Liver (tissue), 3 donors: ENCODE measurements at regions not wholly inside any gene's neighbourhood (a gene's known extent, or its start where the extent isn't known, plus 50 kb on each side); places are given as distances from the start of the nearest gene placed in this dataset.

Experiments used
- ATF3 ChIP-seq: IDR thresholded peaks from 2 replicates; pipeline ENCODE4 v1.6.1; 2016; ENCODE audit warnings: antibody characterized with exemption
- CTCF ChIP-seq: fragments of 150-350 bp; IDR thresholded peaks from 2 replicates; pipeline ENCODE4 v1.5.1; 2017; ENCODE audit warnings: improper control_type of control experiment, low read depth, low read length; ENCODE audit not compliant: missing input control
- EGR1 ChIP-seq, 2 donors: IDR thresholded peaks; 2 replicates each; pipeline ENCODE4 v1.6.1; 2016 to 2018; ENCODE audit warnings: antibody characterized with exemption in 2 of 2, low read depth in 2 of 2
- JUND ChIP-seq, 2 donors: IDR thresholded peaks; 2 replicates each; pipeline ENCODE4 v1.6.1; 2016; ENCODE audit warnings: antibody characterized with exemption in 2 of 2
- MAX ChIP-seq: IDR thresholded peaks from 2 replicates; pipeline ENCODE4 v1.6.1; 2016; ENCODE audit warnings: antibody characterized with exemption
- RAD21 ChIP-seq, 2 donors: IDR thresholded peaks; 2 replicates each; pipeline ENCODE4 v1.6.1; 2016; ENCODE audit warnings: antibody characterized with exemption in 2 of 2, mild to moderate bottlenecking in 2 of 2
- REST ChIP-seq: IDR thresholded peaks from 2 replicates; pipeline ENCODE4 v1.6.1; 2016; ENCODE audit warnings: antibody characterized with exemption, mild to moderate bottlenecking
- SP1 ChIP-seq: IDR thresholded peaks from 2 replicates; pipeline ENCODE4 v1.6.1; 2018; ENCODE audit warnings: antibody characterized with exemption, mild to moderate bottlenecking
- TAF1 ChIP-seq: conservative IDR thresholded peaks from 2 replicates; pipeline ENCODE4 v1.6.1; 2016; ENCODE audit warnings: antibody characterized with exemption, mild to moderate bottlenecking
- YY1 ChIP-seq: IDR thresholded peaks from 2 replicates; pipeline ENCODE4 v1.6.1; 2016; ENCODE audit warnings: antibody characterized with exemption, mild to moderate bottlenecking
- ZBTB33 ChIP-seq: IDR thresholded peaks from 2 replicates; pipeline ENCODE4 v1.6.1; 2016; ENCODE audit warnings: antibody characterized with exemption
- donor health status: healthy.
- donor health status: healthy.

- TF ChIP-seq JUND (IDR thresholded peaks at IDR 0.05) = peak; percentile 42 to 93
- no peak for TF ChIP-seq CTCF
- peak; percentile 40 for TF ChIP-seq SP1
- TF ChIP-seq YY1 = peak; percentile 57
- TF ChIP-seq TAF1 = no peak
- TF ChIP-seq REST = peak; percentile 45
- peak; percentile 73 for TF ChIP-seq MAX
- peak in 1 of 2 donors; percentile 27 for TF ChIP-seq RAD21 (IDR thresholded peaks at IDR 0.05)
- peak; percentile 11 for TF ChIP-seq ATF3
- peak in 1 of 2 donors; percentile 42 for TF ChIP-seq EGR1 (IDR thresholded peaks at IDR 0.05; ENCODE audit: low read depth in 2 of 2)
- TF ChIP-seq ZBTB33 = peak; percentile 81
These were observed 558.1 kb downstream of the ETS1 start for GRCh38 chr11:128029219-128029722.
